Liver (tissue), 7 donors: ENCODE measurements at regions not wholly inside any gene's neighbourhood (a gene's known extent, or its start where the extent isn't known, plus 50 kb on each side); places are given as distances from the start of the nearest gene placed in this dataset.

Experiments
- DNase-seq: peaks from one replicate; pipeline ENCODE4 v3.0.0-alpha.2; 2017; ENCODE audit warnings: low spot score
- H3K27ac ChIP-seq, 2 donors: one replicate each; pipeline ENCODE4 v1.7.0; 2013; ENCODE audit warnings: inconsistent platforms in 2 of 2, low read length in 2 of 2, control low read depth in 1 of 2, low read depth in 1 of 2, mild to moderate bottlenecking in 1 of 2
- H3K27me3 ChIP-seq, 4 donors: one replicate each; pipeline versions ENCODE4 v1.6.1 to v1.7.0; 2013; ENCODE audit warnings: low read length in 3 of 4, inconsistent platforms in 1 of 4, mild to moderate bottlenecking in 1 of 4, moderate library complexity in 1 of 4; ENCODE audit not compliant: control insufficient read depth in 4 of 4, insufficient read depth in 4 of 4
- H3K36me3 ChIP-seq, 4 donors: one replicate each; pipeline versions ENCODE4 v1.6.1 to v1.7.0; 2013; ENCODE audit warnings: low read length in 3 of 4, mild to moderate bottlenecking in 3 of 4, low read depth in 1 of 4, moderate library complexity in 1 of 4; ENCODE audit not compliant: control insufficient read depth in 4 of 4, insufficient read depth in 3 of 4
- H3K4me1 ChIP-seq, 4 donors: one replicate each; pipeline versions ENCODE4 v1.6.1 to v1.7.0; 2013; ENCODE audit warnings: low read length in 3 of 4, mild to moderate bottlenecking in 3 of 4, moderate library complexity in 1 of 4; ENCODE audit not compliant: control insufficient read depth in 4 of 4, insufficient read depth in 4 of 4
- H3K4me3 ChIP-seq, 3 donors: one replicate each; pipeline versions ENCODE4 v1.6.1 to v1.7.0; 2013; ENCODE audit warnings: low read length in 3 of 3, control low read depth in 1 of 3, low read depth in 1 of 3, mild to moderate bottlenecking in 1 of 3
- H3K9ac ChIP-seq, 2 donors: one replicate each; pipeline ENCODE4 v1.7.0; 2013; ENCODE audit warnings: low read length in 2 of 2, mild to moderate bottlenecking in 2 of 2, moderate library complexity in 2 of 2, control low read depth in 1 of 2, low read depth in 1 of 2
- H3K9me3 ChIP-seq, 4 donors: one replicate each; pipeline versions ENCODE4 v1.6.1 to v1.7.0; 2013; ENCODE audit warnings: low read length in 3 of 4; ENCODE audit not compliant: control insufficient read depth in 4 of 4
- ATF3 ChIP-seq: IDR thresholded peaks from 2 replicates; pipeline ENCODE4 v1.6.1; 2016; ENCODE audit warnings: antibody characterized with exemption
- EGR1 ChIP-seq, 2 donors: IDR thresholded peaks; 2 replicates each; pipeline ENCODE4 v1.6.1; 2016 to 2018; ENCODE audit warnings: antibody characterized with exemption in 2 of 2, low read depth in 2 of 2
- FOXA1 ChIP-seq: IDR thresholded peaks from 2 replicates; pipeline ENCODE4 v1.6.1; 2016; ENCODE audit warnings: antibody characterized with exemption
- FOXA2 ChIP-seq: IDR thresholded peaks from 2 replicates; pipeline ENCODE4 v1.6.1; 2016; ENCODE audit warnings: antibody characterized with exemption
- GABPA ChIP-seq, 2 donors: IDR thresholded peaks in 1 of 2; conservative IDR thresholded peaks in 1 of 2; 2 replicates each; pipeline ENCODE4 v1.6.1; 2016; ENCODE audit warnings: antibody characterized with exemption in 2 of 2, mild to moderate bottlenecking in 1 of 2, moderate library complexity in 1 of 2
- HNF4A ChIP-seq, 2 donors: conservative IDR thresholded peaks; 2 replicates each; pipeline ENCODE4 v1.6.1; 2016; ENCODE audit warnings: antibody characterized with exemption in 2 of 2, mild to moderate bottlenecking in 2 of 2
- HNF4G ChIP-seq: IDR thresholded peaks from 2 replicates; pipeline ENCODE4 v1.6.1; 2016; ENCODE audit warnings: antibody characterized with exemption
- JUND ChIP-seq, 2 donors: IDR thresholded peaks; 2 replicates each; pipeline ENCODE4 v1.6.1; 2016; ENCODE audit warnings: antibody characterized with exemption in 2 of 2
- MAX ChIP-seq: IDR thresholded peaks from 2 replicates; pipeline ENCODE4 v1.6.1; 2016; ENCODE audit warnings: antibody characterized with exemption
- NR2F2 ChIP-seq: IDR thresholded peaks from 2 replicates; pipeline ENCODE4 v1.6.1; 2016; ENCODE audit warnings: antibody characterized with exemption
- RAD21 ChIP-seq, 2 donors: IDR thresholded peaks; 2 replicates each; pipeline ENCODE4 v1.6.1; 2016; ENCODE audit warnings: antibody characterized with exemption in 2 of 2, mild to moderate bottlenecking in 2 of 2
- REST ChIP-seq: IDR thresholded peaks from 2 replicates; pipeline ENCODE4 v1.6.1; 2016; ENCODE audit warnings: antibody characterized with exemption, mild to moderate bottlenecking
- RXRA ChIP-seq, 2 donors: IDR thresholded peaks; 2 replicates each; pipeline ENCODE4 v1.6.1; 2017 to 2018; ENCODE audit warnings: antibody characterized with exemption in 2 of 2, mild to moderate bottlenecking in 1 of 2
- SP1 ChIP-seq: IDR thresholded peaks from 2 replicates; pipeline ENCODE4 v1.6.1; 2018; ENCODE audit warnings: antibody characterized with exemption, mild to moderate bottlenecking
- TAF1 ChIP-seq: conservative IDR thresholded peaks from 2 replicates; pipeline ENCODE4 v1.6.1; 2016; ENCODE audit warnings: antibody characterized with exemption, mild to moderate bottlenecking
- YY1 ChIP-seq: IDR thresholded peaks from 2 replicates; pipeline ENCODE4 v1.6.1; 2016; ENCODE audit warnings: antibody characterized with exemption, mild to moderate bottlenecking
- ZBTB33 ChIP-seq: IDR thresholded peaks from 2 replicates; pipeline ENCODE4 v1.6.1; 2016; ENCODE audit warnings: antibody characterized with exemption
- whole genome bisulfite sequencing: extraction: QIAGEN DNeasy Blood & Tissue Kit; methylation state at CpG from one replicate; pipeline ENCODE4 v1.1.7; 2013; 5-methylcytosine and 5-hydroxymethylcytosine counted together
- donor health status: healthy.
- donor health status: healthy.
- donor health status: healthy.
- donor health status: healthy.

- no peaks in the 10 kb centered on the region for H3K4me1 ChIP-seq
- 98% methylated on average over 3 of the region's 3 CpGs for WGBS
- H3K4me3 ChIP-seq, result no peak overlapping the region
- no peaks in the 10 kb centered on the region for H3K36me3 ChIP-seq
- TF ChIP-seq RXRA (IDR thresholded peaks at IDR 0.05), result no peak
- no peak for TF ChIP-seq REST
- no peak for TF ChIP-seq HNF4G
- TF ChIP-seq FOXA2, result no peak
- no peak for TF ChIP-seq NR2F2
- TF ChIP-seq MAX, result no peak
- TF ChIP-seq EGR1 (IDR thresholded peaks at IDR 0.05; ENCODE audit: low read depth in 2 of 2), result no peak
- TF ChIP-seq ZBTB33, result no peak
- TF ChIP-seq SP1, result no peak
- no peak overlapping the region for H3K27ac ChIP-seq
- H3K27me3 ChIP-seq, result no peaks in the 10 kb centered on the region
- DNase-seq, result no peak
- H3K9ac ChIP-seq, result no peak overlapping the region
- H3K9me3 ChIP-seq, result no peaks in the 10 kb centered on the region
Measured at GRCh38 chr10:78690354-78691111, 378.2 kb upstream of the ZMIZ1 start.

GRCh38 chr10:78691301-78692030 lies 377.3 kb upstream of the ZMIZ1 start:
- H3K36me3 ChIP-seq, result no peaks in the 10 kb centered on the region
- H3K9me3 ChIP-seq, result no peaks in the 10 kb centered on the region
- no peak overlapping the region for H3K9ac ChIP-seq
- no peak overlapping the region for H3K27ac ChIP-seq
- WGBS, result 86% methylated on average over 4 of the region's 4 CpGs
- H3K4me1 ChIP-seq, result no peaks in the 10 kb centered on the region
- DNase-seq, result no peak
- no peaks in the 10 kb centered on the region for H3K27me3 ChIP-seq
- H3K4me3 ChIP-seq, result no peak overlapping the region
- TF ChIP-seq MAX (no peak), HNF4A (conservative IDR thresholded peaks at IDR 0.05) (no peak), GABPA (IDR thresholded peaks at IDR 0.05 in 1 of 2, conservative IDR thresholded peaks at IDR 0.05 in 1 of 2) (no peak), JUND (IDR thresholded peaks at IDR 0.05) (no peak), REST (no peak), EGR1 (IDR thresholded peaks at IDR 0.05; ENCODE audit: low read depth in 2 of 2) (no peak), FOXA2 (no peak), YY1 (no peak), SP1 (no peak), RAD21 (IDR thresholded peaks at IDR 0.05) (no peak), ATF3 (no peak), NR2F2 (no peak), ZBTB33 (no peak), FOXA1 (no peak), HNF4G (no peak), TAF1 (no peak), RXRA (IDR thresholded peaks at IDR 0.05) (no peak)
